ENCODE measurements at regions not wholly inside any gene's neighbourhood (a gene's known extent, or its start where the extent isn't known, plus 50 kb on each side); places are given as distances from the start of the nearest gene placed in this dataset.
A peak's percentile ranks its signal among the peaks of the same experiment; 100 is the strongest.

- H3K4me3 ChIP-seq, result no peak overlapping the region
- no peak overlapping the region for H3K4me2 ChIP-seq
- H3K27ac ChIP-seq, result no peak overlapping the region
- H3K79me2 ChIP-seq, result no peaks in the 10 kb centered on the region
- H3K36me3 ChIP-seq (replicated peaks; ENCODE audit: insufficient read depth, low read depth), result no peaks in the 10 kb centered on the region
- 44% methylated on average over 6 of the region's 6 CpGs for WGBS (ENCODE audit: low lambda C conversion rate, missing lambda C conversion rate)
- no peaks in the 10 kb centered on the region for H3K9me2 ChIP-seq (replicated peaks; ENCODE audit: insufficient read depth)
- TF ChIP-seq EZH2 (IDR thresholded peaks at IDR 0.05; ENCODE audit: borderline replicate concordance) (no peak), CTCF (IDR thresholded peaks at IDR 0.05; ENCODE audit: poor library complexity) (peak; percentile 83)
- no peaks in the 10 kb centered on the region for H4K20me1 ChIP-seq (ENCODE audit: insufficient read depth, poor library complexity, severe bottlenecking)
- peak; percentile 81 for DNase-seq (ENCODE audit: low spot score)
- no peaks in the 10 kb centered on the region for H3K27me3 ChIP-seq
- no peaks in the 10 kb centered on the region for H3K4me1 ChIP-seq (ENCODE audit: insufficient read depth)
- no peak overlapping the region for H2AFZ ChIP-seq
- no peaks in the 10 kb centered on the region for H3K9me3 ChIP-seq (ENCODE audit: low read depth)
Observed at GRCh38 chr2:60641811-60642788, 88.6 kb upstream of the BCL11A start.

- Histone ChIP-seq H3K4me3 (no peak overlapping the region), H3K36me3 (replicated peaks; ENCODE audit: insufficient read depth, low read depth) (no peaks in the 10 kb centered on the region), H3K27ac (no peak overlapping the region), H3K9me3 (ENCODE audit: low read depth) (no peaks in the 10 kb centered on the region), H4K20me1 (ENCODE audit: insufficient read depth, poor library complexity, severe bottlenecking) (no peaks in the 10 kb centered on the region), H3K79me2 (no peaks in the 10 kb centered on the region), H3K4me2 (no peak overlapping the region), H3K9me2 (replicated peaks; ENCODE audit: insufficient read depth) (no peaks in the 10 kb centered on the region), H3K4me1 (ENCODE audit: insufficient read depth) (no peaks in the 10 kb centered on the region), H2AFZ (no peak overlapping the region), H3K27me3 (no peaks in the 10 kb centered on the region)
- TF ChIP-seq EZH2 (IDR thresholded peaks at IDR 0.05; ENCODE audit: borderline replicate concordance) (no peak), CTCF (IDR thresholded peaks at IDR 0.05; ENCODE audit: poor library complexity) (no peak), EZH2phosphoT487 (IDR thresholded peaks at IDR 0.05; ENCODE audit: low read depth, severe bottlenecking, unreplicated experiment) (no peak)
- 91% methylated on average over 7 of the region's 7 CpGs for WGBS (ENCODE audit: low lambda C conversion rate, missing lambda C conversion rate)
- no peak for DNase-seq (ENCODE audit: low spot score)
Observed at GRCh38 chr2:60643747-60644146, 90.3 kb upstream of the BCL11A start.

- TF ChIP-seq EZH2phosphoT487 (IDR thresholded peaks at IDR 0.05; ENCODE audit: low read depth, severe bottlenecking, unreplicated experiment), result no peak
- TF ChIP-seq EZH2 (IDR thresholded peaks at IDR 0.05; ENCODE audit: borderline replicate concordance), result no peak
- TF ChIP-seq CTCF (IDR thresholded peaks at IDR 0.05; ENCODE audit: poor library complexity), result no peak
- Histone ChIP-seq H3K27ac (no peak overlapping the region), H3K4me3 (no peak overlapping the region), H3K27me3 (no peaks in the 10 kb centered on the region), H3K4me2 (no peak overlapping the region), H3K4me1 (ENCODE audit: insufficient read depth) (no peaks in the 10 kb centered on the region), H4K20me1 (ENCODE audit: insufficient read depth, poor library complexity, severe bottlenecking) (no peaks in the 10 kb centered on the region), H3K36me3 (replicated peaks; ENCODE audit: insufficient read depth, low read depth) (no peaks in the 10 kb centered on the region), H3K9me2 (replicated peaks; ENCODE audit: insufficient read depth) (no peaks in the 10 kb centered on the region), H3K9me3 (ENCODE audit: low read depth) (no peaks in the 10 kb centered on the region), H3K79me2 (no peaks in the 10 kb centered on the region), H2AFZ (no peak overlapping the region)
- DNase-seq (ENCODE audit: low spot score), result no peak
- WGBS (ENCODE audit: low lambda C conversion rate, missing lambda C conversion rate), result 82% methylated on average over 6 of the region's 6 CpGs
Observed at GRCh38 chr2:60644951-60645350, 91.5 kb upstream of the BCL11A start.
